Neural progenitor cell (in vitro differentiated cells): ENCODE measurements at regions not wholly inside any gene's neighbourhood (a gene's known extent, or its start where the extent isn't known, plus 50 kb on each side); places are given as distances from the start of the nearest gene placed in this dataset.
"Not testable (repeated sequence)": the region's sequence is repeated elsewhere in the genome, so short reads cannot be mapped to it uniquely, and the experiment has no call there.

Source experiments
- CTCF ChIP-seq: fragments of 200-600 bp; sonication (generic); IDR thresholded peaks from 2 replicates; pipeline ENCODE4 v1.5.1; 2017; ENCODE audit warnings: antibody characterized with exemption, mild to moderate bottlenecking
- EZH2phosphoT487 ChIP-seq: fragments of 200-600 bp; sonication (generic); IDR thresholded peaks from 2 replicates; pipeline ENCODE4 v1.6.1; 2017; ENCODE audit warnings: antibody characterized with exemption

DNA sequence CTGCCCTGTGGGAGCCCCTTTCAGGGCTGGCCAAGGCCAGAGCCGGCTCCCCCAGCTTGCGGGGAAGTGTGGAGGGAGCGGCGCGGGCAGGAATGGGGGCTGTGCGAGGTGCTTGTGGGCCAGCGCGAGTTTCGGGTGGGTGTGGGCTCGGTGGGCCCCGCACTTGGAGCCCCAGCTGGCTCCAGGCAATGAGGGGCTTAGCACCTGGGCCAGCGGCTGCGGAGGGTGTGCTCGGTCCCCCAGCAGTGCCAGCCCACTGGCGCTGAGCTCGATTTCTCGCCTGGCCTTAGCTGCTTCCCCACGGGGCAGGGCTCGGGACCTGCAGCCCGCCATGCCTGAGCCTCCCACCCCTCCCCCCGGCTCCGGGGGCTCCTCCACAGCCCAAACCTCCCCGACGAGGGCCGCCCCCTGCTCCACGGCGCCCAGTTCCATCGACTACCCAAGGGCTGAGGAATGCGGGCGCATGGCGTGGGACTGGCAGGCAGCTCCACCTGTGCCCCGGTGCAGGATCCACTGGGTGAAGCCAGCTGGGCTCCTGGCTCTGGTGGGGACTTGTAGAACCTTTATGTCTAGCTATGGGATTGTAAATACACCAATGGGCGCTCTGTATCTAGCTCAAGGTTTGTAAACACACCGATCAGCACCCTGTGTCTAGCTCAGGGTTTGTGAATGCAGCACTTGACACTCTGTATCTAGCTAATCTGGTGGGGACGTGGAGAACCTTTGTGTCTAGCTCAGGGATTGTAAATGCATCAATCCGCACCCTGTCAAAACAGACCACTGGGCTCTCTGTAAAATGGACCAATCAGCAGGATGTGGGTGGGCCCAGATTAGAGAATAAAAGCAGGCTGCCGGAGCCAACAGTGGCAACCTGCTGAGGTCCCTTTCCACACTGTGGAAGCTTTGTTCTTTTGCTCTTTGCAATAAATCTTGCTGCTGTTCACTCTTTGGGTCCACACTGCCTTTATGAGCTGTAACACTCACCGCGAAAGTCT is 1379.1 kb downstream of the RAPGEF2 start:
- TF ChIP-seq CTCF, EZH2phosphoT487: not testable (repeated sequence)
